A549 (cell line): ENCODE measurements at regions not wholly inside any gene's neighbourhood (a gene's known extent, or its start where the extent isn't known, plus 50 kb on each side); places are given as distances from the start of the nearest gene placed in this dataset.

Source experiments
- CHD2 ChIP-seq: fragments of 150-350 bp; IDR thresholded peaks from 2 replicates; pipeline ENCODE4 v1.6.1; 2014; ENCODE audit warnings: low read length; ENCODE audit not compliant: partially characterized antibody
- CTCF ChIP-seq: fragments of >200 bp; sonication (Bioruptor Twin); formaldehyde crosslinking; IDR thresholded peaks from 3 replicates; pipeline ENCODE4 v1.5.1; 2016
- EP300 ChIP-seq, 2 experiments: fragments of >200 bp; sonication (Bioruptor Twin); formaldehyde crosslinking; IDR thresholded peaks; 2 replicates in 1 of 2; 3 replicates in 1 of 2; pipeline ENCODE4 v1.6.1; 2016 to 2017
- ESRRA ChIP-seq: fragments of 150-350 bp; IDR thresholded peaks from 2 replicates; pipeline ENCODE4 v1.6.1; 2014; ENCODE audit warnings: mild to moderate bottlenecking, low read length, borderline replicate concordance
- HOXA7 ChIP-seq: fragments of 250-450 bp; sonication (Bioruptor Pico); IDR thresholded peaks from 2 replicates; pipeline ENCODE4 v1.5.0; 2020; ENCODE audit warnings: mild to moderate bottlenecking, moderate library complexity
- KDM1A ChIP-seq: fragments of 200-600 bp; sonication (generic); IDR thresholded peaks from 2 replicates; pipeline ENCODE4 v1.6.1; 2016; ENCODE audit warnings: low read depth, mild to moderate bottlenecking
- KDM5A ChIP-seq: fragments of 200-600 bp; sonication (generic); IDR thresholded peaks from 2 replicates; pipeline ENCODE4 v1.6.1; 2016; ENCODE audit warnings: antibody characterized with exemption, mild to moderate bottlenecking
- MAFK ChIP-seq: fragments of 450-650 bp; IDR thresholded peaks from 2 replicates; pipeline ENCODE4 v1.6.1; 2014; ENCODE audit not compliant: partially characterized antibody
- MAX ChIP-seq: IDR thresholded peaks from 2 replicates; pipeline ENCODE4 v1.6.1; 2012
- POLR2A ChIP-seq: IDR thresholded peaks from 2 replicates; pipeline ENCODE4 v1.6.1; 2012; ENCODE audit warnings: mild to moderate bottlenecking, low read length
- RARB ChIP-seq: fragments of 250-450 bp; sonication (Bioruptor Pico); IDR thresholded peaks from 2 replicates; pipeline ENCODE4 v1.8.0; 2021; ENCODE audit warnings: mild to moderate bottlenecking, moderate library complexity
- RFX5 ChIP-seq: fragments of 450-650 bp; IDR thresholded peaks from 2 replicates; pipeline ENCODE4 v1.7.1; 2014; ENCODE audit warnings: antibody characterized with exemption, mild to moderate bottlenecking, moderate library complexity
- USF2 ChIP-seq: fragments of 450-650 bp; IDR thresholded peaks from 2 replicates; pipeline ENCODE4 v1.6.1; 2014; ENCODE audit warnings: antibody characterized with exemption
- ZFP36 ChIP-seq: fragments of 450-650 bp; IDR thresholded peaks from 2 replicates; pipeline ENCODE4 v1.6.1; 2014; ENCODE audit warnings: borderline replicate concordance; ENCODE audit not compliant: partially characterized antibody

GRCh38 chr2:196381464-196381863, 210.1 kb upstream of the STK17B start:
- TF ChIP-seq CTCF (no peak), USF2 (no peak), EP300 (IDR thresholded peaks at IDR 0.05) (no peak), RARB (CRISPR knock-in tag) (no peak), ZFP36 (no peak), KDM1A (no peak), ESRRA (no peak), MAX (no peak), KDM5A (no peak), POLR2A (no peak), CHD2 (no peak), RFX5 (no peak), MAFK (no peak), HOXA7 (CRISPR knock-in tag) (no peak)
